Ovary (tissue), 3 donors: ENCODE measurements at regions not wholly inside any gene's neighbourhood (a gene's known extent, or its start where the extent isn't known, plus 50 kb on each side); places are given as distances from the start of the nearest gene placed in this dataset.

ENCODE experiments used
- POLR2A ChIP-seq: fragments of 450-650 bp; IDR thresholded peaks from one replicate; pipeline ENCODE4 v1.6.1; 2017; ENCODE audit warnings: antibody characterized with exemption, mild to moderate bottlenecking, moderate library complexity
- TF ChIP-seq, protein P1 (sequence below), 3 donors: fragments of 450-650 bp in 2 of 3; fragments of 200-600 bp in 1 of 3; IDR thresholded peaks; one replicate each; pipeline versions ENCODE4 v1.5.1 to v1.8.0; 2016 to 2022; ENCODE audit warnings: antibody characterized with exemption in 3 of 3, mild to moderate bottlenecking in 1 of 3
- donor health status: DM: no; HTN: no; CAD: no.

DNA sequence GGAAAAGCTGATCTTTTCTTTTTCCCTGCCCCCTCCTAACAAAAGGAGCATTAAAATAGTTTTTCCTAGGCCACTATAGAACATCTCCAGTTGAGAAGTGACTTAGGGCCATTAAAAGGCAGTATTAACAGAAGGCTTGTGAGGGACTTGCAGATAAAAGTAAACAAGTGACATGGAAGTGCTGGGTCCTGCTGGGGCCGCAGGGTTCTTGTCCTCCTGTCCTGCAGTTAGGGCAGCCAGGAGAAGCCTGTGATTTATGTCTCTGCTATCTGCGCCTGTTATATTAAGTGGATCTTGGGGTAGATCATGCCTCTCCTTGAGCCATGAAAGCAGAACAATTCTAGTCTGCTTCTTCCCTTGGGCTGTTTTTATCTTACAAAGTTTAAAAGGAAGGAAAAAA, 271.4 kb upstream of the C11orf87 start:
- TF ChIP-seq POLR2A: no peak
- TF ChIP-seq, protein P1, sequence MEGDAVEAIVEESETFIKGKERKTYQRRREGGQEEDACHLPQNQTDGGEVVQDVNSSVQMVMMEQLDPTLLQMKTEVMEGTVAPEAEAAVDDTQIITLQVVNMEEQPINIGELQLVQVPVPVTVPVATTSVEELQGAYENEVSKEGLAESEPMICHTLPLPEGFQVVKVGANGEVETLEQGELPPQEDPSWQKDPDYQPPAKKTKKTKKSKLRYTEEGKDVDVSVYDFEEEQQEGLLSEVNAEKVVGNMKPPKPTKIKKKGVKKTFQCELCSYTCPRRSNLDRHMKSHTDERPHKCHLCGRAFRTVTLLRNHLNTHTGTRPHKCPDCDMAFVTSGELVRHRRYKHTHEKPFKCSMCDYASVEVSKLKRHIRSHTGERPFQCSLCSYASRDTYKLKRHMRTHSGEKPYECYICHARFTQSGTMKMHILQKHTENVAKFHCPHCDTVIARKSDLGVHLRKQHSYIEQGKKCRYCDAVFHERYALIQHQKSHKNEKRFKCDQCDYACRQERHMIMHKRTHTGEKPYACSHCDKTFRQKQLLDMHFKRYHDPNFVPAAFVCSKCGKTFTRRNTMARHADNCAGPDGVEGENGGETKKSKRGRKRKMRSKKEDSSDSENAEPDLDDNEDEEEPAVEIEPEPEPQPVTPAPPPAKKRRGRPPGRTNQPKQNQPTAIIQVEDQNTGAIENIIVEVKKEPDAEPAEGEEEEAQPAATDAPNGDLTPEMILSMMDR (IDR thresholded peaks at IDR 0.05): no peak
